NCI-H526 (cell line): ENCODE measurements at regions not wholly inside any gene's neighbourhood (a gene's known extent, or its start where the extent isn't known, plus 50 kb on each side); places are given as distances from the start of the nearest gene placed in this dataset.

Experiments used
- DNase-seq, 2 experiments: peaks; one replicate each; lab custom pipeline; 2025; lab: John Stamatoyannopoulos, UW

DNA sequence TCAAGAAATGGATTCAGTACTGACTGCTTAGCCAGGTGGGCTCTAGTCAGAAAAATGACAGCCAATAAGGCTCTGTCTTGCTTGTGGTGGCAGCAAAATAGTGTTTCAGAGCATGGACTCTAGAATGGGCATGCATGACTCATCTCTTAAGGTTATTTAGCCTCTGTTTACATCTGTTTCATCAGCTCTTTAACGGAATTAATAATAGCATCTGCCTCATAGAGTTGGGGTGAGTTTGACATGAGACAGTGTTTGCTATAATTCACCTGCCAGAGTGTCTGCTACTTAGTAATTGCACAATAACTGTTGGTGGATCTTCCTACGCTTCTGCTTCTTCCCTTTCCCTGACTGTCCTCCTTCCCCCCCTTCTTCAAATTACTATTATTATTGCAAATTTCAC, 350.4 kb upstream of the SEMA6D start:
- no peak for DNase-seq

DNA sequence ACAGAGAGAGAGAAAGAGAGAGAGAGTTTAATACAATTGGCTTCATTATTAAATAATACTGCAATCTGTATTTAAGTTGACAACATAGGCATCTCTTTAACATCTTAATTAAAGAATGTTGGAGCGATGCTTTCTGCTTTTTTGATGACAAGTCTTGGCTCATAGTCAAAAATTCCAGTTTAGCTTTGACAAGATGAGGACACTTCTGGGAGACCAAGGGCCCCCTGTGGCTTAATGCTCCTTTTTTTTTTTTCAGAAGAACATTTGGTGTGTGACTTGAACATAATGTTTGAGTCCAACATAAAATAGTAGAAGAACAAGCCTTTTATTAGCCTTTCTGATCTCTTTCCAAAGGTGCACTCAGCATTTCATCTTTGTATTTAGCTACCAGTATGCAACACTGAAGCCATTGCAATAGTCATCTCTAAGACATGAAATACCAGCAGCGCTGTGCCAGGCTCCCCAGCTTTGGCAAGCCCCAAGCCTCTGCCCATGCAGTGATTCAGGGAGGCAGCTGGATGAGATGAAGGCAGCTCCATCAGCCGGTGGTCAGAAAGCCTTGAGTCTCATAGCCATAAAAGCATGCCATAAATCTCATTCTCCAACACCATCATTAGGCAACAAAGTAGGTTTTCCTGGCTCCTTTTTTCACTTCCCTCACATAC, 349.4 kb upstream of the SEMA6D start:
- DNase-seq: no peak

DNA sequence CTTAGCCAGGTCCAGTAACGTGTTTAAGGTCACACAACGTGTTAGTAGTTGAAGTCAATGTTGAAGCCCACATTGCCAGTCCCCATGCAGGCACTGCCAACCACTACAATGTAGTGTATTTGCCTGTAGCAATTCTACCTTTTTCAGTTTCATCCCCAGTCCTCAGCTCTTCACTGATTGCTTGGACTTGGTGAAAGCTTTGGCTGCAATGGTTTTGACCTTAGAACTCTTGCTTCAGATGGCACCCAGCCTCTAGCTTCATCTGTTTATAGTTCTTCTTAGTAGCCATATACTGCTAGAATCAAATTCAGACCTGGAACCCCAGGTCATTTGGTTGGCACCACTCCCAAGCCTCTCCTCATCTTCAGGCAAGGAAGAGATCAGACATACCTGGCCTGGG, 345.4 kb upstream of the SEMA6D start:
- DNase-seq: no peak

DNA sequence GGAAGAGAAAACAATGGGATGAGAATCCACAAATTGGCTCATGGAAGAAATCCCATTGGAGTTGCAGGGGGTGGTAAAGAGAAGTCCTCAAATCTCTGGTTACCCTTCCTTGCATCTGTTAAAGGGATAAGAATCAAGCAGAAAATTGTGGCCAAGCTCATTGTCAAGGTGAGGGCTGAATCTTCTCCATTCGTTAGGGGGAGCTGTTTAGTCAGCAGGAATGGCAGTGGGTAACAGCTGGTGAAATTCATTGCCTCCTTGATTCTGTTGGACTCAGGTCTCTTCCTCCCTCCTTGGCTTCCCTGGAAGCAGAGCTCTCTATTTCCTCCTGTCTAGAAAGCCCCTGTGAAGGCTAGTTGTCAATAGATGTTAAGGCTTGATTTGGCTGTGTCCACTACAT, 343.1 kb upstream of the SEMA6D start:
- DNase-seq: peak in 1 of 2 experiments; percentile 4

DNA sequence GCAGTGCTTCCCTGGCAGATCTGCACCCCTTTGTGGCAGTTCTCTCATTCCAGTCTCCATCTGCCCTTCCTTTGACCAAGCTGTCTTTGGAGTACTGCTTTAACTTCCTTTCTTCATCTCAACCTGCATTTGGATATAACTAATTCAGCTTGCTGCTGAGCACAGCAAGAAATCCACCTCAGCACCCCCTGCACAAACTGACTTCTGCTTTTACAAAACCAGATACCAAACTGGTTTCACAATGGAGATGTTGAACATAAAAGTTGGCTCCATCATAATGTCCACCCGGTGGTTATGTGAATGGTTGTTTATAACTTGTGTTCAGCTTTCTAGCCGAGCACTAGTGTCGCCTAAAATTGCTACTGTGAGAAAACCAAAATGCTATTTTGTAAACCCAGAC, 341.1 kb upstream of the SEMA6D start:
- no peak for DNase-seq

DNA sequence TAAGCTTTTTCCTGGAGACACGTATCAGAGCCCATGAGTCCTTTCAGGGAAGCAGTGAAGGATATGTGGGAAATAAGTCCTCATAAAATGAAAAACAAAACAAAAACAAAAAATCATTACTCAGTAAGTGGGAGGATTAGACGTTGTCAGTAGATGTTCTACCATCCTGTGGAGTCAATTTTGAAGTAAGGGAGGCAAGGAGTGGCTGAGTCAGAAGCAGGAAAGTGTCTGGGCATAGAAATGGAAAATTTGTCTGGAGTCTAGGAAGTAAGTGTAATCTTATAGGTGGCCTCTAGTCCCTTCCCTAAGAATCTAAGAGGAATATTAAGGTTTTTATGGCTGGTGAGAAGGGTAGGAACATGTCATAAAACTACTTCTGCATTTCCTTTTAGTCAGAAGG, 339.8 kb upstream of the SEMA6D start:
- no peak for DNase-seq

DNA sequence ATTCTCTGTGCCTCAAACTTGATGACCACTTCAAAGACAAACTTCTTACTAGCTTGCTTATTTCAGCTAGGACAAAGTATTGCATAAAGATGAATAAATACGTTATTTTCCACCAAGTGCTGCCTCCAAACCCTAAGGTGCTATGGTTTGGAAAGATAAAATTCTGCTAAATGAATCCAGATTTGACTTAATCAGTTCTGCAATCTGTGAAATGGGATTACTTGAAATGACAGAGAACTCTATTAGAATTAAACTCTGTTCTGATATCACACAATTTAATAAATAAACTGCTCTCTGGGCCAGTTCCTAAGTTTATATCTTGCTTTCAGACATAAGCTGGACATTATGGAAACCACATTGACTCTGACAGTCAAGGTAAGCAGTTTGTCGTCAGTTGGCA, 338.8 kb upstream of the SEMA6D start:
- DNase-seq: no peak

DNA sequence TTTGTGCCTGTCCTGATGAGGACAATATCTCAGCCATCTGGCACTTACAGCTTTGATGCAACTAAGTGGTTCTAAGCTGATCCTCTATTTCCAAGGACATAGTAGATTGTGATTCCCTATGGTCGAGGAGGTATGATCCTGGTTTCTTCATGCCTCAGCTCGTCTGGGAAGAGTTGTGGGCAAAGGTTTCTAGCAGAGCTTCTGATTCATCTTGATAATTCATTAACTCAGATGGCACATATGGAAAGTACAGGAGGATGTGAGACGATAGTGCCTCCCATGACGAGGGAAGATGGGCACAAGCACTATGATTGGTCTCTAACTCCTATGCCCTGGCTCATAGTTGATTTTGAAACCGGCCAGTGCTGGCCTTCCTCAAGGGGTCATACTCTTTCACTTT, 334.2 kb upstream of the SEMA6D start:
- no peak for DNase-seq

DNA sequence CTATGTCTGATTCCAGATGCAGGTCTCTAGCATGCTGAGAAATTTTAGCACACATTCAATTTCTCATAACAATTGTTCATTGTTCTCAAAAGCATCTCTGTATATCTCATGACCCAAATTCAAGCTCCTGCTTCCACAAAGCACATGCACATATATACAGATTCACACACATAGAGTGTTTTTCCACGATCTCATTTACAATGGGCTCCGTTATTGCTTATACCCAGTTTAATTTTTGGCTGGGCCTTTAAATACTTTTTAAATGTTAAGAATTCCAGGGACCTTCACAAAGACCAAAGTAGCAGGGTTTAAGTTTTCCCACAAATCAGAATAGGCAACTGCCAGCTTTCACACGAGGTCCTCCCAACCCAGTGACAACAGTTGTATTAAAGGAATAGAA, 333.5 kb upstream of the SEMA6D start:
- DNase-seq: no peak

DNA sequence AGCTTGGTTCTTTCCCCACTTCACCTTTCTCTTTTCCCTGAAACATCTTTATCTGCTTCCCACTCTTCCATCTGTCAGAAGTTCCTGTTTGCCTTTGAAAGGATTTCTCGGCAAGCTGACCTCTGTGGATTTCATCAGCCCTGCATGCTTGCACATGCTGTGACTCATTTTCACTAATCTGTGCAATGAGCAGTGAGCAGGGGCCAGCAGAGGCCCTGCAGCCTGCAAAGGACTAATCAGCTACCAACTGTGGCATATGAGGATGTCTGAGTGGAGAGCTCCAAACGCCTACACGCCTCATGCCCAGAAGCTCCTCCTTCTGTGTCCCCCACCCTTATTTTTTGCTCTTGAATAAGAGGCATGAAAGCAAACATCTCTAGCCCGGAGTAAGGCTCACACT, 333.0 kb upstream of the SEMA6D start:
- no peak for DNase-seq

DNA sequence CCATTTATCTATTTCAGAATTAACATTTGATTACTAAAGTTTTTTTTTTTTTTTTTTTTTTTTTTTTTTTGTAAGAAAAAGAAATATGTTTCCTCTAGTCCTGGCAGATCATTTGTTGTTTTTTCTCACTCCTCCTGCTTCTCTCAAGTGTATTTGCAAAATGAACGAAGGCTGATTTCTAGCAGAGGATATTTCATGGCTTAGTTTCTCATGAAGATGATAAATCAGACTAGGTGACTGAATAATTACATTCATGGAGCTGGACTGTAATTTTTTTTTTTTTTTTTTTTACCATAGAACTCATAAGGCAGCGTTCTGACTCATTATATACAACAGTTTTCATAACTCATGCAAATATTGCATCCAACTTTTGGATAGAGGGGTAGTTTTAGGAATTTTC, 332.5 kb upstream of the SEMA6D start:
- DNase-seq: no peak

DNA sequence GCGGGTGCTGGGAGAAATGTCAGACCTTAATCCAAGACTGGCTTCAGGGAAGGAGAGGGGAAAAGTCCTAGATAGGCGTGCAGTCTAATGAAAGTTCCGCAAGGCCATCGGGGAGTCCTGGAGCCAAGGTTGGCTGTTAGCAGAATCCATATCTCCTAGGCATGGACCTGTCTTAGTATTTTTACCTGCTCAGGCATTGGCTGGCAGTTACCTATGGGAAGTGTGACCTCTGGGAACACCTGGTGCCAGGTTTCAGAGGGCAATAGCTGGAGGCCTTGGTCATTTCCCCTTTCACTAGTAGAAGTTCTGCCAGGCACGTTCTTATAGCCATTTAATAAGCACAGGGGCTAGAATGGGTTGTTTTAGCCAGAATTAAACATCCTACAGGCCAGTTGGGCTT, 330.8 kb upstream of the SEMA6D start:
- no peak for DNase-seq

DNA sequence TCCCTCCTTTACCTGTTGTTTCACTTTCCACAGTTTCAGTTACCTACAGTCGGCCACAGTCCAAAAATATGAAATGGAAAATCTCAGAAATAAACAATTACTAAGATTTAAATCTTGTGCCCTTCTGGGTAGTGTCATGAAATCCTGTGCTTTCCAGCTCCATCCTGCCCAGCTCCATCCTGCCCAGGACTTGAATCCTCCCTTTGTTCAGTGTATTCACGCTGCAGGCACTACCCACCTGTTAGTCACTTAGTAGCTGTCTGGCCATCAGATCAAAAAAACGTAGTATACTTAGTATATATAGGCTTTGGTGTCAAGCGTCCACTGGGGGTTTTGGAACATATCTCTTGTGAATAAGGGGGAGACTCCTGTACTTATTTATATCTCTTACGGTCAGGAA, 329.0 kb upstream of the SEMA6D start:
- DNase-seq: no peak

DNA sequence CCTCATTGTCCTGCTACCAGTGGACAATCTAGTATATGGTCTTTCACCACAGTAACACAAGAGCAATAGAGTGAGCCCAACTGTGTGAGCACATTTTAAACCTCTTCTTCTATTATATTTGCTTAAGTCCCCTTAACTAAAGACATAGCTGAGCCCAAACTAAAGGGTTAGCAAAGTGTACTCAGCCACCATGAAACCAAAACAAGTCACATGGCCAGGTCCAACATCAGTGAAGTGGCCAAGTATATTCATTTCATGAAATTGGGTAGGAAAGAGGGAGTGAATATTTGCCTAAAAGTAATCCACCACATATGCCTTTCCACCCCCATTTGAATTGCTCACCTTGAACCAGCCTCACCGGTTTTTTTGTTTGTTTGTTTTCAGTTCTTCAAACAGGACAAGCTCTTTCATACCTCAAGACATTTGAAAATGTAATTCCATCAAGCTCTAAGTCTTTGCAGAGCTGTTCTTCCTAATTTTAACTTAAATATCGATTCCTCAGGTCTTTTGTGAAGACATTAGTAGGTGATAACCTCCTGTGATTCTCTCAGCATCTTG, 327.0 kb upstream of the SEMA6D start:
- DNase-seq: no peak

DNA sequence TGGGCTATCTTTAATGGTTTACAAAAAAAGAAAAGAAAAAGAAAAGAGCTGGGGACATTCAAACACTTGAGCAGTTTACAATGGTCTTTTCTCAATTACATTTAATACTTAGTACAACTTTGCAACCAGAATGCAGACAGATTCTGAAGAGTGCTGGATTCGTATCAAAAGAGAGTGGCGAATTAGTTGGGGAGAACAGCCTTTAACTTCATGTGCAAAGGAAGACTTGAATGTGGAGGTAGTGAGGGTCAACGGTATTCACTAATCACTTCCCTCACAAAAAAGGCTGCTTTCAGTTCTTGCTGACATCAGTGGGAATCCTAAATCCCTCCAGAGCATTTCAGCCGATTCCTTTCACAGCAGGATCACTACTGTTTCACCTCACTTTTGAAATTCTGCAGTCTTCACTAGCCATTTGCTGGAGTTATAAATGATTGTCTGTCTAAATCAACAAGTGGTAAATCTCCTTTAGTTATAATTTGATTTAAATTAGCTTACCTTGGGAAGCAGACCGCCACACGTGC, 323.0 kb upstream of the SEMA6D start:
- no peak for DNase-seq

DNA sequence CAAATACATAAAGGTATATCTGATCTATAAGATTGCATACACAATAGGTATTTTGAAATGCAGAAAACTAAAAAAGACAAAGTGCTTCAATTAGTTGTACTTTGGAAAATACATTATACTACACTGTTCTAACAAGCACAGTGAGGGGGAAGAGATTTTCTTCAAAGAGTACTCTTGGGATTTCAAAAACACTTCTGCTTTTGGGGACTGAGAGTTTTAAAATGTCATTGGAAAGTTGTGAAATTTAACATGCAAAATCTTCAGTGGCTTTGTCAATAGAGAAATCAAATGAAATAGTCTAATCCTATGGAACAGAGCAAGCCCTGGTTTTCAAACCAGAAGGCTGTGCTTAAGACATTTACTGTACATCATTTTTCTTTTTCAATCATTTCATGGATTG, 322.2 kb upstream of the SEMA6D start:
- DNase-seq: no peak

DNA sequence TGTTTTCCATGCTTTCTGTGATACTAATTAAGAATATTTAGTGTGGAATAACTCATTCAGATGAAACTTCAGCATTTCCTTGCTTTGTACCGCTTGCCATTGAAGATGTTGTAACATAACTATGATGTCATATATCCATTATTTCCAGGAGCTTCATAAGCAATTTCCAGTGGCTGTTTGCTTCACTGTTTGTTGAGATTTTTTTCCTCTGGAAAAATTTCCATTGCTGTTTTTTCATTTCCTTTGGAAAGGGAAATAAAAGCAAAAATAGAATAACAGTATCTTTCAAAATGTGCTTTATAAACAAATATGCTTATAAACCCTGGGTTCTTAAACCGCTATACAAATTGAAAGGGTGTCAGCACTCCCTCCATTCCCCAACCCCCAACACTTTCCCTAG, 319.6 kb upstream of the SEMA6D start:
- no peak for DNase-seq

DNA sequence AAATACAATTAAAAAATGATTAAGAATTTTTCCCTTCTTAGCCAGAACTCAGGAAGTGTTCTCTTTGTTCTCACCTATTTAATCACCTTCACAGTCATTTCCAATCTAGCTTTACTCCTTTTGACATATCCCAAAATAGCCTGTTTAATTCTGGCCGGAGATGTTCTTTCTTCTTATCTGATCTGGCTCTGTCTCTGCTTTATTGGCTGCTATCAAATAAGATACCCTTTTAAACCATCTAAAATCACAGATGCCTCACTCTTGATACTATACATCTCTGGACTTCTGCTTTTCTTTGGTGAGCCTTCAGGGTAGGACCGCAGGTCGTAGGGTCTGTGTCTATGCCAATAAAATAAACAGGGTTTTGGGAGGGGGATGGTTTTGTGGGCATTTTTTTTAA, 319.2 kb upstream of the SEMA6D start:
- no peak for DNase-seq

DNA sequence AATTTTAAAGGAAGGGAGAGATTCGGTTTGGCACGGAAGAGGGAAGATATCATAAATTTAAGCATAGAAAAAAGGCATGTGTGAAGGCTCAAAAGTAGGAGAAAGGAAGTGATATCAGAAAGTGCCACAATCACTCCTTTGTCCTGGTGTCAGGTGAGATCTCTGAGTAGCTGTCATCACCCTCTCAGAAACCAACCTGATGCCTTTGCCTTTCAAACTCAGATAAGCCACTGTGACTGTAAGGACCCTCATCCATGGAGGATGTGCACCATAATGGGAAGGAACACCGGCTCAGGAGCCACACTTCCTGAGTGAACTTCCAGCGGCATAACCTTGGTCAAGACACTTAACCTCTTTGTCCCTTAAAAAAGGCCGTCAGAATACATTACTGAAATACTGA, 318.7 kb upstream of the SEMA6D start:
- DNase-seq: no peak

DNA sequence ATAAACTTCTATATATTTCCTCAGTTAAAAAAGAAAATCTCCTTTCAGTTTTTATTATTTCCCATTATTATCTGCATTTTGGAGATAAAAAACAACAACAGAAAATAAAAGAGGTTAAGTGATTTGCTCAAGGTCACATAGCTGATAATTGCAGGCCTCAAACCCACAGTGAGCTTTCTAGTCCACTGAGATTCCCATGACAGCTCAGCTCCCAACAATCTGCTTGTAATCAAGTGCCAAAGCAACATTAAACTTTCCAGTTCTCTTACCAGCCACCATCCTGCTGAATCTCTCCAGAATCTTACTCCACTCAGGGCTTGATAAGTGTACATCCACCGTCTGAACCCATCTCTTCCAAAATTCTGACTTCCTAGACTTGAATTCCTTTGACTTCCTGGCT, 318.2 kb upstream of the SEMA6D start:
- DNase-seq: no peak

DNA sequence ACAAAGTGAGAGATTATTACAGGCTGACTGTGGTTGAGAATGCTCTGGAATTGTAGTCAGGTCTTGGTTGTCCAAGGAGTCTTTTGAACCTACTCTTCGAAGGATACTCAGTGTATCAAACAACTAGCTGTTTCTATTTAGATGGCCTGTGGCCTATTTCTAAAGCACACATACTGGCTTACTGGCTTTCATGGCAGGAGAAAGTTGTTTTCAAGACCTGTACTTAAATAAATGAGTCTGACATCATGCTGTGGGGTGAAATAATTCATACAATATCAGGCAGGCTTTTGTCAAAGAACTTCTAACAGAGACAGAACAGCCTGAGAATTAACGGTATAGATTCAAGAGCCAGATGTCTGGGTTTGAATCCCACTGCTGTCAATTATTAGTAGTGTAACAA, 316.7 kb upstream of the SEMA6D start:
- no peak for DNase-seq

DNA sequence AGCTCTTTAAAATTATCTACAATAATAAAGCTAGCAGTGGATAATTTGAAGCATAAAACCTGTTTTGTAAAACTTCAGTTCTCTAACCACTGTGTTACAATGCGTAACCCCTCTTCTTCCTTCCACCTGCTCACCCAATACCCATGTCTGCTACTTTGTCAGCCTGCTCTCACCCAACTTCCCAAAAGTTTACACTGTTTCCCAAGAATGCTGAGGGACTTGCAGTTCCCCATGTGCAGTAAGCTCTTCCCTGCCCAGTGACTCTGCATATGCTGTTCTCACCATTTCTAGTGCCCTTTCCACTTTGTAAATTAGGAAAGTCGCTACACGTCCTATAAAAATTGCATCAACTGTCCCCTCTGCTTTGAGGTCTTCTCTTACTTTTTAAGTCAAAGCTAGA, 315.9 kb upstream of the SEMA6D start:
- no peak for DNase-seq

DNA sequence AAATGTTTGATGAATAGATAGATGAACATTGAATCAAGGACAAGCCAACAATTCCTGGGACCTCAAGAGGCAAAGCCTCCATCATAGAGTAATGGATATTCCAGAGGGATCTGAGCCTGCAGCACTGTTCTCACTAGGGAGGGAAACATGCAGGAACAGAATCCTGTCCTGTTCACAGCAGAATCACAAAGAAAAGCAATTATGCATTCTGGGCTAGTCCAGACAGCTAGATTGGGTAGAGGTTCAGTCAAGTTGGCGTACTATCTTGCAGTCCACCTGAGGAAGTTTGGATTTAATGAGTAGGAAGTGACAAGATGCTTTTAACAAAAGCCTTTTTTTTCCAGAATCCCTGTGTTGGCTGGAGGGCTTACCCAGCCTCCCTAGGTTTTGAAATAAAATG, 314.5 kb upstream of the SEMA6D start:
- no peak for DNase-seq

DNA sequence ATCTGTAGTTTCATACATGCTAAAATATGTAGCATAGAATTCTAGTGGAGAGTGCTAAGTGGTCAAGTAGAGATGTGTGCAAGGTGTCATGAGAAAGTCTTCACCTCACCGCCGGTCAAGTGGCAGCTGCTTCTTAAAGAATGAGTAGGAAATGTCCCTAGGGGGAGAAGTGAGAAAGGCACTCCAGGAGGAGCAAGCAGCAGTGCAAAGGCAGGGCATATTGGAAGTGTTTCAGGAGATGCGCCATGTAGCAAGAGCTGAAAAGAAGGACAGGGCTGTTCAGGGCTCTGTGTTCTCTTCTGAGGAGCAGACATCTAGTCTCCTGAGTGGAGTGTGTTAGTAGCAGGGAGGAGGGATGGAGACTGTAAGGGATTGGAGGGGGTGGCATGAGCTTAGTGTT, 312.4 kb upstream of the SEMA6D start:
- no peak for DNase-seq
